HepG2 (cell line): ENCODE measurements at regions not wholly inside any gene's neighbourhood (a gene's known extent, or its start where the extent isn't known, plus 50 kb on each side); places are given as distances from the start of the nearest gene placed in this dataset.

ENCODE experiments used
- ATAC-seq: fragments of 200-7000 bp; cut with Tn5 transposase; 3 replicates; pipeline ENCODE4 v1.9.1; 2020; ENCODE audit warnings: mild to moderate bottlenecking, moderate library complexity
- BruUV-seq: library from RNA; stranded (reverse); fragments of 400-500 nt; replicated peaks from 2 replicates; lab custom pipeline; 2021; lab: Mats Ljungman, UMichigan
- CTCF ChIA-PET: fragments of 300-600 bp; formaldehyde crosslinking; extraction: SDS; loops from one replicate; lab custom pipeline; 2021; ENCODE audit warnings: low total read pairs, inconsistent platforms, low intra/inter-chr PET ratio; lab: Yijun Ruan, JAX
- POLR2A ChIA-PET: fragments of 350-600 bp; sonication (Branson Sonifier 250); formaldehyde crosslinking; loops from one replicate; lab custom pipeline; 2020; ENCODE audit warnings: antibody characterized with exemption, inconsistent platforms; lab: Yijun Ruan, JAX
- DNase-seq: peaks from one replicate; pipeline ENCODE4 v3.0.0-alpha.2; 2015; ENCODE audit warnings: low spot score
- FAIRE-seq: peaks from 3 replicates; lab custom pipeline; 2011; peaks lifted over from hg19 to GRCh38; lab: Jason Lieb, UNC
- H2AFZ ChIP-seq: one replicate; pipeline ENCODE4 v1.6.1; 2011; ENCODE audit warnings: low read length, inconsistent platforms
- H3K27ac ChIP-seq: fragments of 300-600 bp; 3 replicates; pipeline ENCODE4 v1.8.0; 2011; ENCODE audit warnings: mixed run types, mild to moderate bottlenecking, mixed read lengths, low read length, inconsistent platforms; ENCODE audit not compliant: insufficient read depth; ENCODE audit errors: extremely low read length
- H3K27me3 ChIP-seq, 2 experiments: fragments of 200-600 bp in 1 of 2; 2 replicates in 1 of 2; 3 replicates in 1 of 2; pipeline versions ENCODE4 v1.6.0 to v1.8.0; 2011; ENCODE audit warnings: low read length in 2 of 2, mild to moderate bottlenecking in 2 of 2, moderate library complexity in 2 of 2, inconsistent platforms in 1 of 2; ENCODE audit not compliant: insufficient read depth in 2 of 2, control insufficient read depth in 1 of 2
- H3K36me3 ChIP-seq, 2 experiments: fragments of 200-600 bp in 1 of 2; replicated peaks in 1 of 2; 2 replicates in 1 of 2; 3 replicates in 1 of 2; pipeline versions ENCODE4 v1.5.1 to v1.8.0; 2011; ENCODE audit warnings: low read length in 2 of 2, inconsistent platforms in 1 of 2; ENCODE audit not compliant: insufficient read depth in 2 of 2, control insufficient read depth in 1 of 2
- H3K4me1 ChIP-seq: 2 replicates; pipeline ENCODE4 v1.5.1; 2012; ENCODE audit warnings: low read length, inconsistent platforms; ENCODE audit not compliant: insufficient read depth
- H3K4me2 ChIP-seq: 2 replicates; pipeline ENCODE4 v1.6.0; 2011; ENCODE audit warnings: low read depth, low read length, inconsistent platforms
- H3K4me3 ChIP-seq, 3 experiments: fragments of 200-600 bp in 1 of 3; sonication (generic), shearing (Covaris generic) in 1 of 3; replicated peaks in 1 of 3; 2 replicates each; pipeline ENCODE4 v1.5.1; 2011 to 2016; ENCODE audit warnings: low read length in 3 of 3, inconsistent platforms in 2 of 3, low read depth in 2 of 3, mild to moderate bottlenecking in 2 of 3, control low read depth in 1 of 3, mixed read lengths in 1 of 3; ENCODE audit not compliant: insufficient read depth in 1 of 3
- H3K79me2 ChIP-seq: one replicate; pipeline ENCODE4 v1.6.1; 2011; ENCODE audit warnings: low read length, inconsistent platforms; ENCODE audit not compliant: insufficient read depth
- H3K9ac ChIP-seq: 2 replicates; pipeline ENCODE4 v1.6.0; 2011; ENCODE audit warnings: mild to moderate bottlenecking, low read depth, low read length, inconsistent platforms; ENCODE audit not compliant: insufficient read depth
- H3K9me3 ChIP-seq: 2 replicates; pipeline ENCODE4 v1.5.1; 2012; ENCODE audit warnings: mild to moderate bottlenecking, low read length
- H4K20me1 ChIP-seq: 2 replicates; pipeline ENCODE4 v1.6.0; 2011; ENCODE audit warnings: inconsistent platforms, mild to moderate bottlenecking, low read length, moderate library complexity; ENCODE audit not compliant: insufficient read depth
- AHR ChIP-seq: IDR thresholded peaks from 2 replicates; pipeline ENCODE4 v1.6.1; 2018; ENCODE audit warnings: missing genetic modification reagents, missing compliant biosample characterization
- JUND ChIP-seq: sonication (generic); formaldehyde crosslinking; IDR thresholded peaks from 2 replicates; pipeline ENCODE4 v1.8.0; 2022; ENCODE audit warnings: mild to moderate bottlenecking, missing genetic modification reagents
- MAFF ChIP-seq: IDR thresholded peaks from 2 replicates; pipeline ENCODE4 v1.6.1; 2011; ENCODE audit warnings: low read depth, low read length, improper control_type of control experiment
- ZFX ChIP-seq: sonication (generic); formaldehyde crosslinking; IDR thresholded peaks from 2 replicates; pipeline ENCODE4 v1.4.0; 2020; ENCODE audit warnings: mild to moderate bottlenecking, low read depth, missing genetic modification reagents, moderate library complexity
- ZNF10 ChIP-seq: sonication (generic); formaldehyde crosslinking; IDR thresholded peaks from 2 replicates; pipeline ENCODE4 v1.4.0; 2020; ENCODE audit warnings: mild to moderate bottlenecking, low read depth, missing genetic modification reagents, borderline replicate concordance
- ZNF17 ChIP-seq: sonication (generic); formaldehyde crosslinking; IDR thresholded peaks from 2 replicates; pipeline ENCODE4 v1.5.0; 2020; ENCODE audit warnings: mild to moderate bottlenecking, missing genetic modification reagents
- ZNF891 ChIP-seq: sonication (generic); formaldehyde crosslinking; IDR thresholded peaks from 2 replicates; pipeline ENCODE4 v1.5.0; 2020; ENCODE audit warnings: mild to moderate bottlenecking, missing genetic modification reagents
- WGBS: methylation state at CpG from one replicate; pipeline ENCODE4 v1.1.6; 2017; ENCODE audit warnings: low lambda C conversion rate; 5-methylcytosine and 5-hydroxymethylcytosine counted together
- in situ Hi-C: cut with HindIII; loops from 2 replicates; pipeline ENCODE4 v1.10.0; 2017; ENCODE audit warnings: low pct_unique_long_range_greater_than_20kb; ENCODE audit not compliant: extremely low pct_ligation_motif_present
- intact Hi-C: fragments of 100-400 bp; cut with micrococcal nuclease; formaldehyde crosslinking; loops from one replicate; pipeline ENCODE4 v1.10.0; 2022; ENCODE audit not compliant: unreplicated experiment
- TF ChIP-seq, protein P1 (sequence below), 2 experiments: fragments of 450-650 bp in 1 of 2; sonication (generic) in 1 of 2; formaldehyde crosslinking; IDR thresholded peaks; 2 replicates each; pipeline versions ENCODE4 v1.5.0 to v1.8.0; 2020 to 2022; ENCODE audit warnings: mild to moderate bottlenecking in 1 of 2, missing genetic modification reagents in 1 of 2
- TF ChIP-seq, protein P2 (sequence below): sonication (generic); formaldehyde crosslinking; conservative IDR thresholded peaks from 2 replicates; pipeline ENCODE4 v1.8.1; 2023; ENCODE audit warnings: missing genetic modification reagents

DNA sequence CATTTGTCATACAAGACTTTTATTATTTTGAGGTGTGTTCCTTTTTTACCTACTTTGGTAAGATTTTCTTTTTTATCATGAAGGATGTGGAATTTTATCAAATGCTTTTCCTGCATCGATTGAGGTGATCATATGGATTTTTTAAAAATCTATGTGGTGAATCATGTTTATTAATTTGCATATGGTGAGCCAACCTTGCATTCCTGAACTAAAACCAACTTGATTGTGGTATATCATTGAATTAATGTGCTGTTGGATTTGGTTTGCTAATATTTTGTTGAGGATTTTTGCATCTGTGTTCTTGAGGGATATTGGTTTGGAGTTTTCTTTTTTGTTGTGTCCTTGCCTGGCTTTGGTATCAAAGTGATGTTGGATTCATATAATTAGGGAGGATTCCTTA, 848.1 kb upstream of the EYS start:
- CTCF ChIA-PET = no interaction called here
- Histone ChIP-seq H3K9ac (no peak overlapping the region), H3K79me2 (no peaks in the 10 kb centered on the region), H3K9me3 (peaks cover 7% of the 10 kb centered on the region; the same call in 1 of the 2 replicates), H3K27ac (no peak overlapping the region), H3K36me3 (no peaks in the 10 kb centered on the region), H4K20me1 (no peaks in the 10 kb centered on the region)
- in situ Hi-C loops = no loop called here
- DNase-seq = no peak
- POLR2A ChIA-PET = no interaction called here
- no peak for FAIRE-seq
- TF ChIP-seq ZNF10 (no peak), JUND (CRISPR knock-in tag) (no peak), MAFF (no peak), AHR (CRISPR knock-in tag) (no peak), ZNF891 (CRISPR knock-in tag) (no peak), ZNF17 (no peak), ZFX (CRISPR knock-in tag) (no peak)
- TF ChIP-seq, protein P1, sequence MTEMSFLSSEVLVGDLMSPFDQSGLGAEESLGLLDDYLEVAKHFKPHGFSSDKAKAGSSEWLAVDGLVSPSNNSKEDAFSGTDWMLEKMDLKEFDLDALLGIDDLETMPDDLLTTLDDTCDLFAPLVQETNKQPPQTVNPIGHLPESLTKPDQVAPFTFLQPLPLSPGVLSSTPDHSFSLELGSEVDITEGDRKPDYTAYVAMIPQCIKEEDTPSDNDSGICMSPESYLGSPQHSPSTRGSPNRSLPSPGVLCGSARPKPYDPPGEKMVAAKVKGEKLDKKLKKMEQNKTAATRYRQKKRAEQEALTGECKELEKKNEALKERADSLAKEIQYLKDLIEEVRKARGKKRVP (CRISPR knock-in tag; IDR thresholded peaks at IDR 0.05) = no peak
- TF ChIP-seq, protein P2, sequence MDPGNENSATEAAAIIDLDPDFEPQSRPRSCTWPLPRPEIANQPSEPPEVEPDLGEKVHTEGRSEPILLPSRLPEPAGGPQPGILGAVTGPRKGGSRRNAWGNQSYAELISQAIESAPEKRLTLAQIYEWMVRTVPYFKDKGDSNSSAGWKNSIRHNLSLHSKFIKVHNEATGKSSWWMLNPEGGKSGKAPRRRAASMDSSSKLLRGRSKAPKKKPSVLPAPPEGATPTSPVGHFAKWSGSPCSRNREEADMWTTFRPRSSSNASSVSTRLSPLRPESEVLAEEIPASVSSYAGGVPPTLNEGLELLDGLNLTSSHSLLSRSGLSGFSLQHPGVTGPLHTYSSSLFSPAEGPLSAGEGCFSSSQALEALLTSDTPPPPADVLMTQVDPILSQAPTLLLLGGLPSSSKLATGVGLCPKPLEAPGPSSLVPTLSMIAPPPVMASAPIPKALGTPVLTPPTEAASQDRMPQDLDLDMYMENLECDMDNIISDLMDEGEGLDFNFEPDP (CRISPR knock-in tag) = no peak
- TF ChIP-seq, all 625 proteins: peak for 0
- Histone ChIP-seq H3K4me3 (no peak overlapping the region), H2AFZ (no peak overlapping the region), H3K4me1 (no peaks in the 10 kb centered on the region), H3K27me3 (no peaks in the 10 kb centered on the region), H3K4me2 (no peak overlapping the region)
- no TSS peak for BruUV-seq
- no peak for ATAC-seq
- intact Hi-C loops = no loop called here
- 0% methylated on average over 1 of the region's 1 CpG for WGBS
